ENCODE measurements at regions not wholly inside any gene's neighbourhood (a gene's known extent, or its start where the extent isn't known, plus 50 kb on each side); places are given as distances from the start of the nearest gene placed in this dataset.

GRCh38 chr4:186002853-186003252 lies 66.1 kb upstream of the TLR3 start:
- 49% methylated on average over 9 of the region's 9 CpGs for WGBS (ENCODE audit: low lambda C conversion rate)
- Histone ChIP-seq H3K4me1 (ENCODE audit: control insufficient read depth in 1 of 2, insufficient read depth in 2 of 2, low read depth in 1 of 2, low read length in 1 of 2) (peaks cover 0 to 5% of the 10 kb centered on the region in 2 experiments; a peak in 2 of 4 replicates), H3K79me2 (ENCODE audit: insufficient read depth) (no peaks in the 10 kb centered on the region), H3K4me3 (ENCODE audit: low read depth in 2 of 2, low read length in 1 of 2) (no peak overlapping the region), H4K20me1 (ENCODE audit: insufficient read depth) (no peaks in the 10 kb centered on the region), H3K4me2 (no peak overlapping the region), H3K27me3 (ENCODE audit: insufficient read depth) (no peaks in the 10 kb centered on the region), H3K9ac (no peak overlapping the region), H3K36me3 (replicated peaks in 1 of 2; ENCODE audit: control insufficient read depth in 1 of 2, insufficient read depth in 2 of 2, low read length in 1 of 2) (no peaks in the 10 kb centered on the region), H3K9me2 (no peaks in the 10 kb centered on the region), H3F3A (replicated peaks; ENCODE audit: insufficient read depth) (no peaks in the 10 kb centered on the region), H3K9me3 (no peaks in the 10 kb centered on the region), H3K27ac (ENCODE audit: low read depth in 2 of 2, low read length in 1 of 2) (peak overlapping the region in 1 of 2 experiments; percentile 85; a peak in 2 of 4 replicates), H2AFZ (ENCODE audit: low read depth) (no peak overlapping the region)
- ChIA-PET POLR2A (interaction anchor here (0.6 kb wide), 1 partner anchor 27 kb away, joined by 3 read pairs; no protein-coding TSS in a partner anchor), CTCF (interaction anchor here (0.6 to 1.5 kb wide), 3 partner anchors 9 to 78 kb away, joined by 3 to 7 read pairs (median 5); no protein-coding TSS in a partner anchor)
- TF ChIP-seq RAD21 (IDR thresholded peaks at IDR 0.05; ENCODE audit: low read length): 0 out of 2 replicates have a peak, but pooled peaks have one; percentile 15
- peak; percentile 79 for TF ChIP-seq GATA2 (CRISPR knock-in tag; IDR thresholded peaks at IDR 0.05)
- peak in 1 of 2 experiments; percentile 67; a peak in 1 of 4 replicates for TF ChIP-seq EP300 (IDR thresholded peaks at IDR 0.05; ENCODE audit: borderline replicate concordance in 1 of 2, low read depth in 1 of 2, low read length in 1 of 2)
- TF ChIP-seq, protein P1, sequence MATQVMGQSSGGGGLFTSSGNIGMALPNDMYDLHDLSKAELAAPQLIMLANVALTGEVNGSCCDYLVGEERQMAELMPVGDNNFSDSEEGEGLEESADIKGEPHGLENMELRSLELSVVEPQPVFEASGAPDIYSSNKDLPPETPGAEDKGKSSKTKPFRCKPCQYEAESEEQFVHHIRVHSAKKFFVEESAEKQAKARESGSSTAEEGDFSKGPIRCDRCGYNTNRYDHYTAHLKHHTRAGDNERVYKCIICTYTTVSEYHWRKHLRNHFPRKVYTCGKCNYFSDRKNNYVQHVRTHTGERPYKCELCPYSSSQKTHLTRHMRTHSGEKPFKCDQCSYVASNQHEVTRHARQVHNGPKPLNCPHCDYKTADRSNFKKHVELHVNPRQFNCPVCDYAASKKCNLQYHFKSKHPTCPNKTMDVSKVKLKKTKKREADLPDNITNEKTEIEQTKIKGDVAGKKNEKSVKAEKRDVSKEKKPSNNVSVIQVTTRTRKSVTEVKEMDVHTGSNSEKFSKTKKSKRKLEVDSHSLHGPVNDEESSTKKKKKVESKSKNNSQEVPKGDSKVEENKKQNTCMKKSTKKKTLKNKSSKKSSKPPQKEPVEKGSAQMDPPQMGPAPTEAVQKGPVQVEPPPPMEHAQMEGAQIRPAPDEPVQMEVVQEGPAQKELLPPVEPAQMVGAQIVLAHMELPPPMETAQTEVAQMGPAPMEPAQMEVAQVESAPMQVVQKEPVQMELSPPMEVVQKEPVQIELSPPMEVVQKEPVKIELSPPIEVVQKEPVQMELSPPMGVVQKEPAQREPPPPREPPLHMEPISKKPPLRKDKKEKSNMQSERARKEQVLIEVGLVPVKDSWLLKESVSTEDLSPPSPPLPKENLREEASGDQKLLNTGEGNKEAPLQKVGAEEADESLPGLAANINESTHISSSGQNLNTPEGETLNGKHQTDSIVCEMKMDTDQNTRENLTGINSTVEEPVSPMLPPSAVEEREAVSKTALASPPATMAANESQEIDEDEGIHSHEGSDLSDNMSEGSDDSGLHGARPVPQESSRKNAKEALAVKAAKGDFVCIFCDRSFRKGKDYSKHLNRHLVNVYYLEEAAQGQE (IDR thresholded peaks at IDR 0.05; ENCODE audit: low read depth, low read length): no peak
- TF ChIP-seq, protein P2, sequence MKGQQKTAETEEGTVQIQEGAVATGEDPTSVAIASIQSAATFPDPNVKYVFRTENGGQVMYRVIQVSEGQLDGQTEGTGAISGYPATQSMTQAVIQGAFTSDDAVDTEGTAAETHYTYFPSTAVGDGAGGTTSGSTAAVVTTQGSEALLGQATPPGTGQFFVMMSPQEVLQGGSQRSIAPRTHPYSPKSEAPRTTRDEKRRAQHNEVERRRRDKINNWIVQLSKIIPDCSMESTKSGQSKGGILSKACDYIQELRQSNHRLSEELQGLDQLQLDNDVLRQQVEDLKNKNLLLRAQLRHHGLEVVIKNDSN (IDR thresholded peaks at IDR 0.05; ENCODE audit: borderline replicate concordance, low read depth): no peak
- DNase-seq: peak; percentile 46

- CTCF ChIA-PET: no interaction called here
- TF ChIP-seq TAF1 (IDR thresholded peaks at IDR 0.05; ENCODE audit: borderline replicate concordance, low read depth, low read length) (no peak), CTCF (IDR thresholded peaks at IDR 0.05) (no peak), USF2 (IDR thresholded peaks at IDR 0.05; ENCODE audit: borderline replicate concordance, low read depth, low read length) (no peak), YY1 (IDR thresholded peaks at IDR 0.05; ENCODE audit: low read depth) (no peak), MEF2A (IDR thresholded peaks at IDR 0.05; ENCODE audit: borderline replicate concordance, low read depth) (no peak), MXI1 (IDR thresholded peaks at IDR 0.05; ENCODE audit: low read depth, low read length) (no peak)
- TF ChIP-seq, protein P1 (IDR thresholded peaks at IDR 0.05; ENCODE audit: low read depth, low read length): no peak
- TF ChIP-seq, protein P3, sequence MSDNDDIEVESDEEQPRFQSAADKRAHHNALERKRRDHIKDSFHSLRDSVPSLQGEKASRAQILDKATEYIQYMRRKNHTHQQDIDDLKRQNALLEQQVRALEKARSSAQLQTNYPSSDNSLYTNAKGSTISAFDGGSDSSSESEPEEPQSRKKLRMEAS (IDR thresholded peaks at IDR 0.05; ENCODE audit: low read depth): no peak
- TF ChIP-seq, protein P4, sequence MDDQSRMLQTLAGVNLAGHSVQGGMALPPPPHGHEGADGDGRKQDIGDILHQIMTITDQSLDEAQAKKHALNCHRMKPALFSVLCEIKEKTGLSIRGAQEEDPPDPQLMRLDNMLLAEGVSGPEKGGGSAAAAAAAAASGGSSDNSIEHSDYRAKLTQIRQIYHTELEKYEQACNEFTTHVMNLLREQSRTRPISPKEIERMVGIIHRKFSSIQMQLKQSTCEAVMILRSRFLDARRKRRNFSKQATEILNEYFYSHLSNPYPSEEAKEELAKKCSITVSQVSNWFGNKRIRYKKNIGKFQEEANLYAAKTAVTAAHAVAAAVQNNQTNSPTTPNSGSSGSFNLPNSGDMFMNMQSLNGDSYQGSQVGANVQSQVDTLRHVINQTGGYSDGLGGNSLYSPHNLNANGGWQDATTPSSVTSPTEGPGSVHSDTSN (IDR thresholded peaks at IDR 0.05): no peak
Measured at GRCh38 chr4:186003746-186004145, 65.2 kb upstream of the TLR3 start.

More at GRCh38 chr4:186003746-186004145, 65.2 kb upstream of the TLR3 start:
- H3K9me2 ChIP-seq: no peaks in the 10 kb centered on the region
- 52% methylated on average over 6 of the region's 6 CpGs for WGBS (ENCODE audit: low lambda C conversion rate)
- H3K4me1 ChIP-seq (ENCODE audit: control insufficient read depth in 1 of 2, insufficient read depth in 2 of 2, low read depth in 1 of 2, low read length in 1 of 2): peaks cover 0 to 5% of the 10 kb centered on the region in 2 experiments; a peak in 2 of 4 replicates
- H4K20me1 ChIP-seq (ENCODE audit: insufficient read depth): no peaks in the 10 kb centered on the region
- no peaks in the 10 kb centered on the region for H3F3A ChIP-seq (replicated peaks; ENCODE audit: insufficient read depth)
- no peaks in the 10 kb centered on the region for H3K27me3 ChIP-seq (ENCODE audit: insufficient read depth)
- H3K36me3 ChIP-seq (replicated peaks in 1 of 2; ENCODE audit: control insufficient read depth in 1 of 2, insufficient read depth in 2 of 2, low read length in 1 of 2): no peaks in the 10 kb centered on the region
- no peaks in the 10 kb centered on the region for H3K9me3 ChIP-seq
- no peak overlapping the region for H3K9ac ChIP-seq
- no peak overlapping the region for H3K4me3 ChIP-seq (ENCODE audit: low read depth in 2 of 2, low read length in 1 of 2)
- no peak overlapping the region for H3K4me2 ChIP-seq
- H3K79me2 ChIP-seq (ENCODE audit: insufficient read depth): no peaks in the 10 kb centered on the region
- H2AFZ ChIP-seq (ENCODE audit: low read depth): no peak overlapping the region
- no peak for DNase-seq
- peak overlapping the region in 1 of 2 experiments; percentile 85; a peak in 2 of 4 replicates for H3K27ac ChIP-seq (ENCODE audit: low read depth in 2 of 2, low read length in 1 of 2)
- POLR2A ChIA-PET: no interaction called here
